MM.1S (cell line): ENCODE measurements at regions not wholly inside any gene's neighbourhood (a gene's known extent, or its start where the extent isn't known, plus 50 kb on each side); places are given as distances from the start of the nearest gene placed in this dataset.

ENCODE experiments used
- DNase-seq: peaks from one replicate; pipeline ENCODE4 v3.0.0-alpha.2; 2015
- H2AFZ ChIP-seq: fragments of 300-600 bp; sonication (generic); 2 replicates; pipeline ENCODE4 v1.6.0; 2016; ENCODE audit warnings: antibody characterized with exemption, low read length
- H3F3A ChIP-seq: fragments of 300-600 bp; sonication (generic); 2 replicates; pipeline ENCODE4 v1.6.1; 2016; ENCODE audit warnings: mild to moderate bottlenecking, antibody characterized with exemption, low read length, moderate library complexity, mixed read lengths; ENCODE audit not compliant: insufficient read depth
- H3K27ac ChIP-seq: fragments of 300-600 bp; sonication (generic); 2 replicates; pipeline ENCODE4 v1.5.1; 2016; ENCODE audit warnings: mild to moderate bottlenecking, low read length
- H3K27me3 ChIP-seq: fragments of 300-600 bp; sonication (generic); replicated peaks from 2 replicates; pipeline ENCODE4 v1.6.0; 2016; ENCODE audit warnings: low read length; ENCODE audit not compliant: insufficient read depth
- H3K36me3 ChIP-seq: fragments of 300-600 bp; sonication (generic); replicated peaks from 2 replicates; pipeline ENCODE4 v1.6.1; 2016; ENCODE audit warnings: mild to moderate bottlenecking, low read length, mixed read lengths; ENCODE audit not compliant: insufficient read depth
- H3K4me1 ChIP-seq: fragments of 300-600 bp; sonication (generic); 2 replicates; pipeline ENCODE4 v1.6.1; 2016; ENCODE audit warnings: low read length, mixed read lengths
- H3K4me2 ChIP-seq: fragments of 300-600 bp; sonication (generic); 2 replicates; pipeline ENCODE4 v1.6.0; 2016; ENCODE audit warnings: low read depth, low read length
- H3K4me3 ChIP-seq: fragments of 300-600 bp; sonication (generic); 2 replicates; pipeline ENCODE4 v1.5.1; 2016; ENCODE audit warnings: low read length, mixed read lengths
- H3K79me2 ChIP-seq: fragments of 300-600 bp; sonication (generic); 2 replicates; pipeline ENCODE4 v1.6.1; 2016; ENCODE audit warnings: mixed run types, low read length, mixed read lengths
- H3K9ac ChIP-seq: fragments of 300-600 bp; sonication (generic); 2 replicates; pipeline ENCODE4 v1.6.1; 2016; ENCODE audit warnings: low read length, mixed read lengths
- H3K9me2 ChIP-seq: fragments of 300-600 bp; sonication (generic); replicated peaks from 2 replicates; pipeline ENCODE4 v1.6.1; 2016; ENCODE audit warnings: mild to moderate bottlenecking, low read length, mixed read lengths; ENCODE audit not compliant: insufficient read depth
- H3K9me3 ChIP-seq: fragments of 300-600 bp; sonication (generic); replicated peaks from 2 replicates; pipeline ENCODE4 v1.6.1; 2016; ENCODE audit warnings: mild to moderate bottlenecking, low read length, mixed read lengths; ENCODE audit not compliant: insufficient read depth
- H4K20me1 ChIP-seq: fragments of 300-600 bp; sonication (generic); 2 replicates; pipeline ENCODE4 v1.6.1; 2016; ENCODE audit warnings: mild to moderate bottlenecking, low read length, moderate library complexity, mixed read lengths; ENCODE audit not compliant: insufficient read depth
- EZH2 ChIP-seq: fragments of 300-600 bp; sonication (generic); optimal IDR thresholded peaks from 2 replicates; pipeline ENCODE3; 2017; ENCODE audit warnings: low read depth, mild to moderate bottlenecking, antibody characterized with exemption, low read length, mixed read lengths
- EZH2phosphoT487 ChIP-seq: fragments of 300-600 bp; sonication (generic); IDR thresholded peaks from 2 replicates; pipeline ENCODE4 v1.6.1; 2018; ENCODE audit warnings: antibody characterized with exemption, low read length
- TF ChIP-seq, protein P1 (sequence below): fragments of 300-600 bp; sonication (generic); IDR thresholded peaks from 2 replicates; pipeline ENCODE4 v1.5.1; 2016; ENCODE audit warnings: antibody characterized with exemption, low read length, mixed read lengths

GRCh38 chr5:9721161-9721560 is 91.0 kb upstream of the TAS2R1 start:
- Histone ChIP-seq H3K79me2 (no peaks in the 10 kb centered on the region), H3K9me3 (no peaks in the 10 kb centered on the region), H3K27me3 (no peaks in the 10 kb centered on the region), H4K20me1 (no peaks in the 10 kb centered on the region), H3K4me3 (no peak overlapping the region), H3K27ac (no peak overlapping the region), H2AFZ (no peak overlapping the region), H3K4me1 (no peaks in the 10 kb centered on the region), H3K9ac (no peak overlapping the region), H3K36me3 (no peaks in the 10 kb centered on the region), H3K4me2 (no peak overlapping the region), H3K9me2 (no peaks in the 10 kb centered on the region), H3F3A (no peaks in the 10 kb centered on the region)
- DNase-seq = no peak
- TF ChIP-seq EZH2phosphoT487 (no peak), EZH2 (no peak)
- TF ChIP-seq, protein P1, sequence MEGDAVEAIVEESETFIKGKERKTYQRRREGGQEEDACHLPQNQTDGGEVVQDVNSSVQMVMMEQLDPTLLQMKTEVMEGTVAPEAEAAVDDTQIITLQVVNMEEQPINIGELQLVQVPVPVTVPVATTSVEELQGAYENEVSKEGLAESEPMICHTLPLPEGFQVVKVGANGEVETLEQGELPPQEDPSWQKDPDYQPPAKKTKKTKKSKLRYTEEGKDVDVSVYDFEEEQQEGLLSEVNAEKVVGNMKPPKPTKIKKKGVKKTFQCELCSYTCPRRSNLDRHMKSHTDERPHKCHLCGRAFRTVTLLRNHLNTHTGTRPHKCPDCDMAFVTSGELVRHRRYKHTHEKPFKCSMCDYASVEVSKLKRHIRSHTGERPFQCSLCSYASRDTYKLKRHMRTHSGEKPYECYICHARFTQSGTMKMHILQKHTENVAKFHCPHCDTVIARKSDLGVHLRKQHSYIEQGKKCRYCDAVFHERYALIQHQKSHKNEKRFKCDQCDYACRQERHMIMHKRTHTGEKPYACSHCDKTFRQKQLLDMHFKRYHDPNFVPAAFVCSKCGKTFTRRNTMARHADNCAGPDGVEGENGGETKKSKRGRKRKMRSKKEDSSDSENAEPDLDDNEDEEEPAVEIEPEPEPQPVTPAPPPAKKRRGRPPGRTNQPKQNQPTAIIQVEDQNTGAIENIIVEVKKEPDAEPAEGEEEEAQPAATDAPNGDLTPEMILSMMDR = no peak

GRCh38 chr5:9720361-9720760 is 90.2 kb upstream of the TAS2R1 start:
- Histone ChIP-seq H3K9me3 (no peaks in the 10 kb centered on the region), H3K4me1 (no peaks in the 10 kb centered on the region), H3K27me3 (no peaks in the 10 kb centered on the region), H3K36me3 (no peaks in the 10 kb centered on the region), H3K27ac (no peak overlapping the region), H3K9ac (no peak overlapping the region), H4K20me1 (no peaks in the 10 kb centered on the region), H3K9me2 (no peaks in the 10 kb centered on the region), H3F3A (no peaks in the 10 kb centered on the region), H3K79me2 (no peaks in the 10 kb centered on the region), H3K4me2 (no peak overlapping the region), H2AFZ (no peak overlapping the region), H3K4me3 (no peak overlapping the region)
- no peak for DNase-seq
- TF ChIP-seq, protein P1 = no peak
- TF ChIP-seq EZH2 (no peak), EZH2phosphoT487 (no peak)

DNA sequence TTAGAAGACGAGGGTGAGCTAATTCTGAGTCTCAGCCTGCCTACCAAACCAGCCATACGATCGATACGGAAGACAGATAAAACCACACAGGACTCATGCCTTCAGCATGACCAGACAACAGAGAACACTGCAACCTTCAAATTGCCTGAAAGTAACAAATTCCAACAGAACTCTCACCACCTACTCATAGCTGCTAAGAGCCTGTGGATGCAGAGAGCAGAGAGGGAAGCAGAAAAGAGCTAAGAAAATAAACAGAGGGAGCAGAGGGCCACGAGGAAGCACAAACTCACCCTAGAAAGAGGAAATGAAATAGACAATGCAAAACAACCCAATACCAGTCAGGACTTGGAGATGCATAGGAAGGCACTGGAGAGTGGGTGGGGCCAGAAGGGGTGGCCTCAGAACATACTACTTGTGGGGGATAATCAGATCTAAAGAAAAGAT is 86.7 kb upstream of the TAS2R1 start:
- no peak overlapping the region for H3K4me3 ChIP-seq
- no peak for DNase-seq
- H3K9me3 ChIP-seq = no peaks in the 10 kb centered on the region
- H3K27me3 ChIP-seq = no peaks in the 10 kb centered on the region
- no peak overlapping the region for H3K9ac ChIP-seq
- no peak overlapping the region for H3K4me2 ChIP-seq
- no peaks in the 10 kb centered on the region for H3K9me2 ChIP-seq
- TF ChIP-seq, protein P1 = no peak
- TF ChIP-seq EZH2 (no peak), EZH2phosphoT487 (no peak)
- no peaks in the 10 kb centered on the region for H3K79me2 ChIP-seq
- no peaks in the 10 kb centered on the region for H3K4me1 ChIP-seq
- no peaks in the 10 kb centered on the region for H3F3A ChIP-seq
- H2AFZ ChIP-seq = no peak overlapping the region
- no peaks in the 10 kb centered on the region for H4K20me1 ChIP-seq
- H3K36me3 ChIP-seq = no peaks in the 10 kb centered on the region
- H3K27ac ChIP-seq = no peak overlapping the region
